ENCODE measurements at regions not wholly inside any gene's neighbourhood (a gene's known extent, or its start where the extent isn't known, plus 50 kb on each side); places are given as distances from the start of the nearest gene placed in this dataset.

- H3K79me2 ChIP-seq (ENCODE audit: control insufficient read depth, insufficient read depth, low read length): no peaks in the 10 kb centered on the region
- no peaks in the 10 kb centered on the region for H3K9me3 ChIP-seq (replicated peaks; ENCODE audit: control insufficient read depth, insufficient read depth, low read depth, low read length)
- DNase-seq (ENCODE audit: extremely low read depth in 1 of 4, low spot score in 3 of 4) (no peak), ATAC-seq (no peak), FAIRE-seq (no peak)
- no peaks in the 10 kb centered on the region for H3K4me1 ChIP-seq (replicated peaks in 1 of 2; ENCODE audit: control insufficient read depth in 2 of 2, insufficient read depth in 2 of 2, low read length in 2 of 2)
- no peak overlapping the region for H2AFZ ChIP-seq (ENCODE audit: low read depth, low read length)
- intact Hi-C loops (cut with micrococcal nuclease): no loop called here
- no peak overlapping the region for H3K4me3 ChIP-seq
- CTCF ChIA-PET (ENCODE audit: low intra/inter-chr PET ratio): no interaction called here
- in situ Hi-C loops (cut with MboI): no loop called here
- no peaks in the 10 kb centered on the region for H3K27me3 ChIP-seq (ENCODE audit: control insufficient read depth in 2 of 2, insufficient read depth in 2 of 2, low read length in 2 of 2)
- H4K20me1 ChIP-seq (replicated peaks; ENCODE audit: control insufficient read depth, insufficient read depth, low read length): no peaks in the 10 kb centered on the region
- no peak overlapping the region for H3K9ac ChIP-seq (ENCODE audit: insufficient read depth in 1 of 2, low read depth in 2 of 2, low read length in 2 of 2)
- no peaks in the 10 kb centered on the region for H3K36me3 ChIP-seq (ENCODE audit: control insufficient read depth, insufficient read depth, low read length)
- H3K27ac ChIP-seq (ENCODE audit: extremely low read depth, low read depth, low read length): no peak overlapping the region
- WGBS (ENCODE audit: insufficient coverage, low coverage, missing lambda C conversion rate): 7% methylated on average over 2 of the region's 2 CpGs
- no peak overlapping the region for H3K4me2 ChIP-seq (ENCODE audit: insufficient read depth, low read length)
- TF ChIP-seq NR2C1 (IDR thresholded peaks at IDR 0.05) (no peak), NR2C1 (tag; IDR thresholded peaks at IDR 0.05) (no peak), ETV6 (IDR thresholded peaks at IDR 0.05; ENCODE audit: borderline replicate concordance in 1 of 2, low read depth in 2 of 2, low read length in 1 of 2) (no peak), ETV6 (CRISPR knock-in tag; IDR thresholded peaks at IDR 0.05; ENCODE audit: borderline replicate concordance) (no peak)
- no peaks in the 10 kb centered on the region for H3K9me1 ChIP-seq (ENCODE audit: control insufficient read depth, insufficient read depth, low read length)
- no TSS peak for BruUV-seq (replicated peaks)
- POLR2A ChIA-PET: no interaction called here
These were observed 138.3 kb upstream of the ST6GAL2 start for GRCh38 chr2:107024269-107024668.

DNA sequence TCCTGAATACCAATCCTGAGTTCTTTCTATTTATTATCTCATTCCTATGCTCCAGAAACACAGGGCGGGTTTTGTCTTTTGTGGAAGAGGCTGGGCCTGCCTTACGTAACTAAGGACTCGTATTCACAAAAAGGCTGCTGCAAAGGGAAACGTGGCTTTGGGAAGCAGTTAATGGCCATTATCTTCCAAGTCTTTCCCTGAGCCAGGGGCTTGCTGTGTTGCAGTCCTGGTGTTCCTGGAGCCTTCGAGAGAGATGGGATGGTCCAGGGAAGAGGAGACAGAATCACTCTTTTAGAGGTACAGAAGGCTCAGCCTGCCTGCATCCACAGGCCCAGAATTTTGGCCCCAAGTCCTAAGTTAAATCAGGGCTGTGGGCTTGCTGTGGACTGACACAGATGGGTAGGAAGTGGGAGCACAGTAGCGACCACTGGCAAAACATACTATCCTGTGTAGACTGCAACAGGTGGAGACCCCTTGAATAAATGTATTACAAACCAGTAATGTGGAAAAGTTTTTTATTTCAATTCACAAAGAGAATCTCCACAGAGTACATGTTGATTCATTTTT lies 139.4 kb upstream of the ST6GAL2 start:
- CTCF ChIA-PET (ENCODE audit: low intra/inter-chr PET ratio): no interaction called here
- TF ChIP-seq STAT5B (CRISPR knock-in tag; IDR thresholded peaks at IDR 0.05) (no peak), ZNF407 (IDR thresholded peaks at IDR 0.05; ENCODE audit: low read depth) (no peak), NFIC (IDR thresholded peaks at IDR 0.05) (no peak), MED1 (CRISPR knock-in tag; IDR thresholded peaks at IDR 0.05; ENCODE audit: borderline replicate concordance) (no peak), ZNF77 (CRISPR knock-in tag; IDR thresholded peaks at IDR 0.05) (no peak), ELF4 (CRISPR knock-in tag; IDR thresholded peaks at IDR 0.05) (no peak), ZFX (CRISPR knock-in tag; IDR thresholded peaks at IDR 0.05) (no peak)

More for the DNA sequence above, 139.4 kb upstream of the ST6GAL2 start:
- WGBS (ENCODE audit: insufficient coverage, low coverage, missing lambda C conversion rate): 0% methylated on average over 5 of the region's 6 CpGs
- no peaks in the 10 kb centered on the region for H3K27me3 ChIP-seq (ENCODE audit: control insufficient read depth in 2 of 2, insufficient read depth in 2 of 2, low read length in 2 of 2)
- ATAC-seq (no peak), FAIRE-seq (no peak), DNase-seq (ENCODE audit: extremely low read depth in 1 of 4, low spot score in 3 of 4) (no peak)
- no peaks in the 10 kb centered on the region for H4K20me1 ChIP-seq (replicated peaks; ENCODE audit: control insufficient read depth, insufficient read depth, low read length)
- H3K79me2 ChIP-seq (ENCODE audit: control insufficient read depth, insufficient read depth, low read length): no peaks in the 10 kb centered on the region
- in situ Hi-C loops (cut with MboI): no loop called here
- no peaks in the 10 kb centered on the region for H3K9me1 ChIP-seq (ENCODE audit: control insufficient read depth, insufficient read depth, low read length)
- no peak overlapping the region for H2AFZ ChIP-seq (ENCODE audit: low read depth, low read length)
- no peak overlapping the region for H3K27ac ChIP-seq (ENCODE audit: extremely low read depth, low read depth, low read length)
- H3K4me3 ChIP-seq: no peak overlapping the region
- H3K9ac ChIP-seq (ENCODE audit: insufficient read depth in 1 of 2, low read depth in 2 of 2, low read length in 2 of 2): no peak overlapping the region
- no peaks in the 10 kb centered on the region for H3K9me3 ChIP-seq (replicated peaks; ENCODE audit: control insufficient read depth, insufficient read depth, low read depth, low read length)
- intact Hi-C loops (cut with micrococcal nuclease): no loop called here
- POLR2A ChIA-PET: no interaction called here
- no peaks in the 10 kb centered on the region for H3K36me3 ChIP-seq (ENCODE audit: control insufficient read depth, insufficient read depth, low read length)
- no TSS peak for BruUV-seq (replicated peaks)
- no peak overlapping the region for H3K4me2 ChIP-seq (ENCODE audit: insufficient read depth, low read length)
- no peaks in the 10 kb centered on the region for H3K4me1 ChIP-seq (replicated peaks in 1 of 2; ENCODE audit: control insufficient read depth in 2 of 2, insufficient read depth in 2 of 2, low read length in 2 of 2)

All from K562 (cell line).